GM23338 (cell line): ENCODE measurements at regions not wholly inside any gene's neighbourhood (a gene's known extent, or its start where the extent isn't known, plus 50 kb on each side); places are given as distances from the start of the nearest gene placed in this dataset.
"Not testable (repeated sequence)": the region's sequence is repeated elsewhere in the genome, so short reads cannot be mapped to it uniquely, and the experiment has no call there.

Experiments
- ATAC-seq: fragments of 200-7000 bp; cut with Tn5 transposase; 3 replicates; pipeline ENCODE4 v1.9.1; 2020
- DNase-seq: peaks from one replicate; pipeline ENCODE4 v3.0.0-alpha.2; 2015; ENCODE audit warnings: low spot score
- H2AFZ ChIP-seq: fragments of 200-600 bp; sonication (generic); 2 replicates; pipeline ENCODE4 v1.8.0; 2016; ENCODE audit warnings: antibody characterized with exemption, mild to moderate bottlenecking, moderate library complexity
- H3F3A ChIP-seq: fragments of 200-600 bp; sonication (generic); replicated peaks from 2 replicates; pipeline ENCODE4 v1.8.0; 2017; ENCODE audit warnings: antibody characterized with exemption, mixed run types, low read depth
- H3K27ac ChIP-seq: fragments of 200-600 bp; sonication (generic); 2 replicates; pipeline ENCODE4 v1.6.1; 2016; ENCODE audit warnings: low read depth
- H3K27me3 ChIP-seq: fragments of 200-600 bp; sonication (generic); 2 replicates; pipeline ENCODE4 v1.8.0; 2016; ENCODE audit warnings: mild to moderate bottlenecking, mixed run types, moderate library complexity; ENCODE audit not compliant: insufficient read depth
- H3K36me3 ChIP-seq: fragments of 200-600 bp; sonication (generic); 2 replicates; pipeline ENCODE4 v1.8.0; 2016; ENCODE audit warnings: mild to moderate bottlenecking; ENCODE audit not compliant: insufficient read depth
- H3K4me1 ChIP-seq: fragments of 200-600 bp; sonication (generic); 2 replicates; pipeline ENCODE4 v1.8.0; 2016; ENCODE audit warnings: mild to moderate bottlenecking, moderate library complexity; ENCODE audit not compliant: insufficient read depth
- H3K4me2 ChIP-seq: fragments of 200-600 bp; sonication (generic); 2 replicates; pipeline ENCODE4 v1.7.1; 2017; ENCODE audit warnings: mixed run types
- H3K4me3 ChIP-seq: fragments of 200-600 bp; sonication (generic); 2 replicates; pipeline ENCODE4 v1.6.1; 2016; ENCODE audit warnings: mixed run types
- H3K79me2 ChIP-seq: fragments of 200-600 bp; sonication (generic); replicated peaks from 2 replicates; pipeline ENCODE4 v1.8.0; 2017; ENCODE audit warnings: mild to moderate bottlenecking; ENCODE audit not compliant: insufficient read depth
- H3K9me2 ChIP-seq: fragments of 200-600 bp; sonication (generic); 2 replicates; pipeline ENCODE4 v1.8.0; 2017; ENCODE audit not compliant: insufficient read depth
- H4K20me1 ChIP-seq: fragments of 200-600 bp; sonication (generic); replicated peaks from 2 replicates; pipeline ENCODE4 v1.8.0; 2017; ENCODE audit warnings: mild to moderate bottlenecking; ENCODE audit not compliant: insufficient read depth
- H3K27ac Mint-ChIP-seq: 2 replicates; pipeline ENCODE4 v1.8.0; 2020; ENCODE audit warnings: inconsistent platforms, mild to moderate bottlenecking, moderate library complexity, mixed read lengths
- H3K27me3 Mint-ChIP-seq: 3 replicates; pipeline ENCODE4 v1.8.0; 2022; ENCODE audit warnings: low read depth, mild to moderate bottlenecking, moderate library complexity, mixed read lengths, inconsistent platforms; ENCODE audit not compliant: insufficient read depth, poor library complexity
- H3K36me3 Mint-ChIP-seq: 3 replicates; pipeline ENCODE4 v1.8.0; 2021; ENCODE audit warnings: low read depth, mild to moderate bottlenecking, inconsistent platforms, moderate library complexity, mixed read lengths
- H3K4me1 Mint-ChIP-seq: 3 replicates; pipeline ENCODE4 v1.8.0; 2020; ENCODE audit warnings: mild to moderate bottlenecking, inconsistent platforms, mixed read lengths
- H3K4me3 Mint-ChIP-seq: 3 replicates; pipeline ENCODE4 v1.8.0; 2021; ENCODE audit warnings: moderate library complexity, mild to moderate bottlenecking, inconsistent platforms, mixed read lengths
- H3K9me3 Mint-ChIP-seq: 3 replicates; pipeline ENCODE4 v1.8.0; 2020; ENCODE audit warnings: moderate library complexity, mild to moderate bottlenecking, inconsistent platforms, mixed read lengths
- CTCF ChIP-seq, 2 experiments: fragments of 200-600 bp in 1 of 2; sonication (generic) in 1 of 2; conservative IDR thresholded peaks; 2 replicates each; pipeline versions ENCODE4 v1.5.1 to v1.6.1; 2016 to 2017; ENCODE audit warnings: antibody characterized with exemption in 2 of 2, low read depth in 2 of 2, mild to moderate bottlenecking in 2 of 2, moderate library complexity in 1 of 2
- ETS1 ChIP-seq: IDR thresholded peaks from 2 replicates; pipeline ENCODE4 v1.6.1; 2016; ENCODE audit warnings: antibody characterized with exemption
- JUNB ChIP-seq: IDR thresholded peaks from one replicate; pipeline ENCODE4 v1.6.1; 2016; ENCODE audit warnings: antibody characterized with exemption; ENCODE audit not compliant: unreplicated experiment
- REST ChIP-seq: IDR thresholded peaks from one replicate; pipeline ENCODE4 v1.6.1; 2018; ENCODE audit warnings: antibody characterized with exemption; ENCODE audit not compliant: unreplicated experiment
- STAT1 ChIP-seq: IDR thresholded peaks from one replicate; pipeline ENCODE4 v1.6.1; 2016; ENCODE audit warnings: antibody characterized with exemption; ENCODE audit not compliant: unreplicated experiment
- ZNF462 ChIP-seq: fragments of 250-450 bp; sonication (Bioruptor Pico); IDR thresholded peaks from 2 replicates; pipeline ENCODE4 v1.5.0; 2020; ENCODE audit warnings: mild to moderate bottlenecking, moderate library complexity

- H3K9me3 Mint-ChIP-seq, H3K4me2 ChIP-seq, H3K4me3 ChIP-seq, H3K27ac Mint-ChIP-seq, H4K20me1 ChIP-seq, H3K36me3 ChIP-seq, H3K27ac ChIP-seq, H3K4me1 Mint-ChIP-seq, H3K4me1 ChIP-seq, H3K27me3 ChIP-seq, H3K4me3 Mint-ChIP-seq, ATAC-seq, H3K27me3 Mint-ChIP-seq, H3F3A ChIP-seq, H3K36me3 Mint-ChIP-seq, H3K79me2 ChIP-seq, H3K9me2 ChIP-seq: not testable (repeated sequence)
- H2AFZ ChIP-seq = peak overlapping the region; percentile 84; the same call in 1 of the 2 replicates
- DNase-seq = peak; percentile 19
These were observed 408.1 kb upstream of the NFE2L3 start for GRCh38 chr7:25743670-25744451.

GRCh38 chr7:25750744-25751508, 401.1 kb upstream of the NFE2L3 start:
- H2AFZ ChIP-seq = peak overlapping the region; percentile 82
- H3K27ac Mint-ChIP-seq = no peak overlapping the region
- peaks cover 6% of the 10 kb centered on the region; the same call in 1 of the 2 replicates for H3K4me1 ChIP-seq
- no peak for TF ChIP-seq STAT1
- no peak for TF ChIP-seq ETS1
- no peak for TF ChIP-seq CTCF (conservative IDR thresholded peaks at IDR 0.05; ENCODE audit: low read depth in 2 of 2)
- TF ChIP-seq JUNB = no peak
- TF ChIP-seq REST = no peak
- no peak for TF ChIP-seq ZNF462

More at GRCh38 chr7:25750744-25751508, 401.1 kb upstream of the NFE2L3 start:
- peaks cover 4% of the 10 kb centered on the region for H3K27me3 Mint-ChIP-seq
- H3K4me3 ChIP-seq = no peak overlapping the region
- H3K9me3 Mint-ChIP-seq = no peaks in the 10 kb centered on the region
- H3K9me2 ChIP-seq = no peaks in the 10 kb centered on the region
- no peaks in the 10 kb centered on the region for H3K79me2 ChIP-seq
- H3K36me3 Mint-ChIP-seq = no peaks in the 10 kb centered on the region
- H3K4me2 ChIP-seq = no peak overlapping the region
- no peaks in the 10 kb centered on the region for H3F3A ChIP-seq
- no peak overlapping the region for H3K4me3 Mint-ChIP-seq
- H3K27me3 ChIP-seq = no peaks in the 10 kb centered on the region
- H3K36me3 ChIP-seq = no peaks in the 10 kb centered on the region
- H3K27ac ChIP-seq = no peak overlapping the region
- DNase-seq (no peak), ATAC-seq (no peak)
- peaks cover 30% of the 10 kb centered on the region for H3K4me1 Mint-ChIP-seq
- no peaks in the 10 kb centered on the region for H4K20me1 ChIP-seq
